DMS 273 (cell line): ENCODE measurements at regions not wholly inside any gene's neighbourhood (a gene's known extent, or its start where the extent isn't known, plus 50 kb on each side); places are given as distances from the start of the nearest gene placed in this dataset.
"Not testable (repeated sequence)": the region's sequence is repeated elsewhere in the genome, so short reads cannot be mapped to it uniquely, and the experiment has no call there.

ENCODE experiments used
- DNase-seq: peaks from one replicate; lab custom pipeline; 2025; ENCODE audit not compliant: unreplicated experiment; lab: John Stamatoyannopoulos, UW

GRCh38 chr3:147159141-147159540 is 247.2 kb downstream of the ZIC4 start:
- no peak for DNase-seq

DNA sequence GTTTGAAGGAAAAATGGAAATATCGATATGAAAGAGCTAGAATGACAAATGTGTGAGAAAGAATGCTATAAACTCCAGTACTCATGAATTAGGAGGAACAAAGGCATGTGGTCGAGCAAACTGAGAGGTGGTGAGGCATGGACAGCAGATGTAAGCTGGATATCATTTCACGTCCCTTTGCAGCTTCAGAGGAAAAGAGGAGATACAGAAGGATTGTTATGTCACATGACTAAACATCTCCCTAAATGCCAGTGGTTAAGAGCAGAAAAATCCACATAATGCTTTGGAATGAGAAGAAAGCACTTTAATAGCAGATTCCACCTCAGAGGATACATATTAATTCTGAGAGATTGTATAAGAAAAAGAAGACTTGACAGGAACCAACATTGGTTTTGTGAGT is 248.7 kb downstream of the ZIC4 start:
- no peak for DNase-seq

DNA sequence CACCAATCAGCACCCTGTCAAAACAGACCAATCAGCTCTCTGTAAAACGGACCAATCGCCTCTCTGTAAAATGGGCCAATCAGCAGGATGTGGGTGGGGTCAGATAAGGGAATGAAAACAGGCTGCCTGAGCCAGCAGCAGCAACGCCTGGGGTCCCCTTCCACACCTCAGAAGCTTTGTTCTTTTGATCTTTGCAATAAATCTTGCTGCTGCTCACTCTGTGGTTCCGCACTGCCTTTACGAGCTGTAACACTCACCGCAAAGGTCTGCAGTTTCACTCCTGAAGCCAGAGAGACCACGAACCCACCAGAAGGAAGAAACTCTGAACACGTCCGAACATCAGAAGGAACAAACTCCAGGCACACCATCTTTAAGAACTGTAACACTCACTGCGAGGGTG is 251.4 kb downstream of the ZIC4 start:
- DNase-seq, result not testable (repeated sequence)

DNA sequence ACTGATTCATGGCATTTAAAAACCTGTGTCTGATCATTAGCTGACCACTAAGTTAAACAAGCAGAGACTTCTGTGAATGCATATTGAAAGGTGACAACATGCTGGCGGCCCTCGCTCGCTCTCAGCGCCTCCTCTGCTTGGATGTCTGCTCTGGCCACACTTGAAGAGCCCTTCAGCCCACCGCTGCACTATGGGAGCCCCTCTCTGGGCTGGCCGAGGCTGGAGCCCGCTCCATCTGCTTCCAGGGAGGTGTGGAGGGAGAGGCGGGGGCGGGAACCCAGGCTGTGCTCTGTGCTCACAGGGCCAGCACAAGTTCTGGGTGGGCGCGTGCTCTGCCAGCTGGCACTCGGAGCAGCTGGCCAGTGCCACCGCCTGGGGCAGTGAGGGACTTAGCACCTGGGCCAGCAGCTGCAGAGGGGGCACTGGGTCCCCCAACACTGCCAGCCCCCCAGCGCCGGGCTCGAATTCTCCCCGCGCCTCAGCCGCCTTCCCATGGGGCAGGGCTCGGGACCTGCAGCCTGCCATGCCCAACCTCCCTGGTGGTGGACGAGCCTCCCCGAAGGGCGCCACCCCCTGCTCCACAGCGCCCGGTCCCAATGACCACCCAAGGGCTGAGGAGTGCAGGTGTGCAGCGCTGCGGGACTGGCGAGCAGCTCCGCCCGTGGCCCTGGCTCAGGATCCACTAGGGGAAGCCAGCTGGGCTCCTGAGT is 252.4 kb downstream of the ZIC4 start:
- no peak for DNase-seq

DNA sequence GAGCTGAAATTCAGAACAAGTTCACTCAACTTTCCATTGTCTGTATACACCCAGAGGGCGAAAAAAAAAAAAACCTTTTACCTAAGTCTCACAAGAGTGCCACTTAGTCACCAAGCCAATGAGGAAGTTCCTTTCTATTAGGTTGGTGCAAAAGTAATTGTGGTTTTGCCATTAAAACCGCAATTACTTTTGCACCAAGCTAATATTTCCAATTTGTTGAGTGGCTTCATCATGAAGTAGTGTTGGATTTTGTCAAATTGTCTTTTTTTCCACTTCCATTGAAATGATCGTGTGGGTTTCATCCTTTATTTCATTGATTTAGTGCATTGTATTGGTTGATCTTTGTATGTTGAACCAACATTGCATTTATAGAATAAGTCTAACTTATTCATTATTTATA is 253.9 kb downstream of the ZIC4 start:
- DNase-seq, result no peak

DNA sequence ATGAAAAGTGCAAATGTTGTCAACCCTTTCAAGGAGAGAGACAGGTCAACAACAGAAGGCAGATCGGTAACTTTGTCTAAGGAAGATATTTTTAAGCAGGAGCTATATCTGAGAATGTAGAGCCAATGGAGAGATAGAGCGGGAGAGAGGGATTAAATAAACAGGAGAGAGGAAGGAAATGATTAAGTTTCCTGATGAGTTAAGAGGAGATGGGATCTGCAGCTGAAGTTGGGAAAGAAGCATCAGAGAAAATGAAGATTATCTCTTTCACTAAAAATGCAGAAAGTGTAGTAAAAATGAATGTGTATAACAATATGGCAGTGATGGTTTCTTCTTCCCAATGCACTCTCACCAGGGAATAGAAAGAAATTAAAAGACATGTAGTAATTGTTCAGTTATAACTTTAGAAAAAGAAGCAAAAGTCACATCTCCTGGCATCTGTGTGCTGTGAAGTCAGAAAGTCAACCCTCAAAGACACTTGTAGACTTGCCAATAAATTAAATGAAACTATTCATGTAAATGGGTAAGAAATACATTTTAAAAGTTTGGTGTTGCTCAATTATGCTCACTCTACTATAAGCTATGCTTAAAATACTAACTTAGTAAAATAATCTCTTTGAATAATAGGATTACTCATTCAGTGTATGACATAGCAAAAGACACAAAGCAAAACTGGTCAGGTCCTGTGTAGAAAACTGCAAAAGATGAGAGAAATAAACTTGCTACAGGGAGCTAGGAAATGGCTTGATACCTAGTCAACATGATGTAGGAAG is 264.6 kb downstream of the ZIC4 start:
- no peak for DNase-seq

GRCh38 chr3:147139341-147139740 is 267.0 kb downstream of the ZIC4 start:
- no peak for DNase-seq

DNA sequence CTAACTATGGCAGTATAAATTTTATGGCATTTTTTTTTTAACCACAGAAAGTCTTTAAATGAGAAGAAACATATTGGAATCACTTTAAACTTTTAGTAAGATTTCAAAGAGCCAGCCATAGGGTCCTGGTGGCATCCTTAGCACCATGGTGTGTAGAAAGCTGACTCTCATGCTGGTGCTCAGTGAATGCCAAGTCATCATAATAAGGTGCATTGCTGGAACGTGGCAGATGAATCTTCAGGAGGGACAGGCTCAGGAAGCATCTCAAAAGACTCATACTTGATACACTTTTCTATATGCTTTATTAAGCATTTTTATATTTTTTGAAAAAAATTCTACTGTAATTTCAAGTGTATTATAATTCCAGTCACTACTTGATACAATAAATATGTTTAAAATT is 274.2 kb downstream of the ZIC4 start:
- DNase-seq, result no peak

- DNase-seq, result no peak
These were observed 275.9 kb downstream of the ZIC4 start for GRCh38 chr3:147130461-147130860.

DNA sequence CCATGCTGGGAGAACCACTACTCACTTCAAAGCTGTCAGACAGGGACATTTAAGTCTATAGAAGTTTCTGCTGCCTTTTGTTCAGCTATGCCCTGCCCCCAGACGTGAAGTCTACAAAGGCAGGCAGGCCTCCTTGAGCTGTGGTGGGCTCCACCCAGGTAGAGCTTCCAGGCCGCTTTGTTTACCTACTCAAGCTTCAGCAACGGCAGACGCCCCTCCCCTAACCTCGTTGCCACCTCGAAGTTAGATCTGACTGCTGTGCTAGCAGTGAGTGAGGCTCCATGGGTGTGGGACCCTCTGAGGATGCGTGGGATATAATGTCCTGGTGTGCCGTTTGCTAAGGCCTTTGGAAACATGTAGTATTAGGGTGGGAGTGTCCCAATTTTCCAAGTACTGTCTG is 276.7 kb downstream of the ZIC4 start:
- DNase-seq, result no peak

- no peak for DNase-seq
These were observed 284.0 kb downstream of the ZIC4 start for GRCh38 chr3:147122350-147122749.

GRCh38 chr3:147119989-147120388 is 286.4 kb downstream of the ZIC4 start:
- DNase-seq, result peak; percentile 44

- no peak for DNase-seq
These were observed 287.0 kb downstream of the ZIC4 start for GRCh38 chr3:147119346-147119745.

DNA sequence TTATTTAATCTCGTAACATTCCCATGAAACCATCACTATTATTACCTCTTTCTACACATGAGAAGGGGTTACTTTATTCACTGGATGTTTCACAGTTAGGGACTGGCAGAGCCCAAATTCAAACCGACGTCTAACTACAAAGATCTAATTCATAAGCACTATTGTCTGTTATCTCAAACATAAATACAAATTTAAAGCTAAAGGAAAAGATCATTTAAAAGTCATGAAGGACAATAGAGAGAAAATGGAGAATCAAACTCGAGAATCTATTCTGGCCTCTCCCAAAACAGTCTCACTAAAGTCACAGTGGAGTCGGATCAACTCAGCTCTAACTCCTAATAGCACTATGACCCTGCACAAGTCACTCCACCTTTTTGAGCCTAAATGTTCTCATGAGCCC is 287.7 kb downstream of the ZIC4 start:
- no peak for DNase-seq

DNA sequence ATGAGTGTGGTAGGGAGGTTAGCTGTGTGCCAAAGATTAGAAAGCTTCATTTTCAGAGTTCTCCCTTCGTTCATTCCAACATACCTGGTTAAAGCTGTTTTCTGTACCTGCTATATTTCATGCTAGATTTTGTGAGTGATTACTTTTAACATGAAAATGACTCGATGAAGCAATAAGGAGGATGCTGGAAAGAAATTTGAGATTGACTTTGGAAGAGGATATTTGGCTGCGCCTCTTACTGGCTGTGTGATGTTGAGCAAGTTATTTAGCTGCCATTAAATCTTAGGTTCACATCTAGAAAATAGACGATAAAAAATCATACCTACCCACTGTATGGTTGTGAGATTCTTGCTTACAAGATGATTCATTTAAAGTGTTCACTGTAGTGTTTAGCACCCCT is 288.7 kb downstream of the ZIC4 start:
- DNase-seq, result no peak

GRCh38 chr3:147113293-147114044 is 292.9 kb downstream of the ZIC4 start:
- DNase-seq, result no peak

DNA sequence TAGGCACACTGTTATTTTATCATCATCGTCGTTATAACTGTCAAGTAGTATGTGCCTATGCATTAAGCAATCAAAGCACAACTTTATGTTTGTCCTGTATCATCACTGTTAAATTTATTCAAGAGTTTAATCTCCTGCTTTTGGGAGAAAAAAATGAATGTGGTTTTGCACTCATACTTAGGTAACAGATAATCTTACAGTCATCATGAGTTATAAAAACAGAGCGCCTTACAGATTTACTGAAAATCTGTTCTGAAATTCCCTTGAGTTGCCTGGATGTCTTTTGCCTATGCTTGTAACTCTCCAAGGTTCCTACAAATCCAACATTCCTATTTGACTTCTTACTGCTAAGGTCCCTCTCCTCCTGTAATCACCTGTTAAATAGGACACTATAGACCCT is 307.3 kb downstream of the ZIC4 start:
- DNase-seq, result no peak

GRCh38 chr3:147090461-147090860 is 315.9 kb downstream of the ZIC4 start:
- DNase-seq, result no peak

GRCh38 chr3:147089286-147089685 is 317.1 kb downstream of the ZIC4 start:
- DNase-seq, result peak; percentile 23

GRCh38 chr3:147059500-147059899 is 346.8 kb downstream of the ZIC4 start:
- not testable (repeated sequence) for DNase-seq

GRCh38 chr3:147049821-147050220 is 356.5 kb downstream of the ZIC4 start:
- DNase-seq, result no peak

DNA sequence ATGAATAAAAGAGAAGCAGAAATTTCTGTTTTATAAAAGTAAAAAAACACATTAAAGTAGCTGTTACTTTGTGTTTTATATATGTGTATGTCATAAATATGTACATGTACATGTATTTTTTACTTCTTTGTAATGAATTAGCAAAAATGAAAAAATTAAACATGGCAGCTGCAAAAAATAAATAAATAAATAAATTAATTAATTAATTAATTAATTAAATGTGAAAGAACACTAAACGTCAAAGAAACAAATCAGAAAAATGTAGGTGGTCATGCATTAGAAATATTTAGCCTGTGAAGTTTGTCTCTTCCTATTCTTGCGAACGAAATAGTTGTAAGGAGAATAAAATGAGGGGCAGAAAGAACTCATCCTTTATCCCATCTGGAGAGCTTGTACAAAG is 357.0 kb downstream of the ZIC4 start:
- DNase-seq, result no peak
